C4-2B (cell line): ENCODE measurements at regions not wholly inside any gene's neighbourhood (a gene's known extent, or its start where the extent isn't known, plus 50 kb on each side); places are given as distances from the start of the nearest gene placed in this dataset.
"Not testable (repeated sequence)": the region's sequence is repeated elsewhere in the genome, so short reads cannot be mapped to it uniquely, and the experiment has no call there.

Source experiments
- ZFX ChIP-seq: fragments of 450-650 bp; IDR thresholded peaks from 2 replicates; pipeline ENCODE4 v1.6.1; 2017
- TF ChIP-seq, protein P1 (sequence below): fragments of 450-650 bp; conservative IDR thresholded peaks from 2 replicates; pipeline ENCODE4 v1.5.1; 2017; ENCODE audit warnings: mild to moderate bottlenecking

DNA sequence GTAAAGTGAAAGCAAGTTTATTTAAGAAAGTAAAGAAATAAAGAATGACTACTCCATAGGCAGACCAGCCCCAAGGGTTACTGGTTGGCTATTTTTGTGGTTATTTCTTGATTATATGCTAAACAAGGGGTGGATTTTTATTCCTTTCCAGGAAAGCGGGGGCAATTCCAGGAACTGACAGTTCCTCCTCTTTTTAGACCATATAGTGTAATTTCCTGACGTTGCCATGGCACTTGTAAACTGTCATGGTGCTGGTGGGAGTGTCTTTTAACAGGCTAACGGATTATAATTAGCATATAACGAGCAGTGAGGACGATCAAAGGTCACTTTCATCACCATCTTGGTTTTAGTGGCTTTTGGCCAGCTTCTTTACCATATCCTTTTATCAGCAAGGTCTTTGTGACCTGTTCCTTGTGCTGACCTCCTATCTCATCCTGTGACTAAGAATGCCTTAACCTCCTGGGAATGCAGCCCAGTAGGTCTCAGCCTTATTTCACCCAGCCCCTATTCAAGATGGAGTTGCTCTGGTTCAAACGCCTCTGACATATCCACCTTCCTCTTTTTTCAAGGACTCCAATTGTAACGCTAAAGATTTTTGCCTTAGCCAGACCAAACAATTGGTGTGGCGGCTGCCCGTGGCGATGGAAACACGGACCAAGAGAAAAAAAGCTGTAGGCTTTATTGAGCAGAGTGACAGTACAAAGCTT lies 103.8 kb downstream of the FAM72B start:
- TF ChIP-seq, protein P1, sequence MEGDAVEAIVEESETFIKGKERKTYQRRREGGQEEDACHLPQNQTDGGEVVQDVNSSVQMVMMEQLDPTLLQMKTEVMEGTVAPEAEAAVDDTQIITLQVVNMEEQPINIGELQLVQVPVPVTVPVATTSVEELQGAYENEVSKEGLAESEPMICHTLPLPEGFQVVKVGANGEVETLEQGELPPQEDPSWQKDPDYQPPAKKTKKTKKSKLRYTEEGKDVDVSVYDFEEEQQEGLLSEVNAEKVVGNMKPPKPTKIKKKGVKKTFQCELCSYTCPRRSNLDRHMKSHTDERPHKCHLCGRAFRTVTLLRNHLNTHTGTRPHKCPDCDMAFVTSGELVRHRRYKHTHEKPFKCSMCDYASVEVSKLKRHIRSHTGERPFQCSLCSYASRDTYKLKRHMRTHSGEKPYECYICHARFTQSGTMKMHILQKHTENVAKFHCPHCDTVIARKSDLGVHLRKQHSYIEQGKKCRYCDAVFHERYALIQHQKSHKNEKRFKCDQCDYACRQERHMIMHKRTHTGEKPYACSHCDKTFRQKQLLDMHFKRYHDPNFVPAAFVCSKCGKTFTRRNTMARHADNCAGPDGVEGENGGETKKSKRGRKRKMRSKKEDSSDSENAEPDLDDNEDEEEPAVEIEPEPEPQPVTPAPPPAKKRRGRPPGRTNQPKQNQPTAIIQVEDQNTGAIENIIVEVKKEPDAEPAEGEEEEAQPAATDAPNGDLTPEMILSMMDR: not testable (repeated sequence)
- not testable (repeated sequence) for TF ChIP-seq ZFX
